ENCODE measurements at regions not wholly inside any gene's neighbourhood (a gene's known extent, or its start where the extent isn't known, plus 50 kb on each side); places are given as distances from the start of the nearest gene placed in this dataset.

GRCh38 chr15:97479957-97480356 is 480.5 kb upstream of the ARRDC4 start:
- Histone ChIP-seq H3K4me2 (ENCODE audit: low read length) (no peak overlapping the region), H4K20me1 (ENCODE audit: insufficient read depth, low read length) (no peaks in the 10 kb centered on the region), H3K27me3 (ENCODE audit: low read depth, low read length) (no peaks in the 10 kb centered on the region), H3K9me3 (ENCODE audit: insufficient read depth, low read length) (no peaks in the 10 kb centered on the region), H3K36me3 (replicated peaks; ENCODE audit: low read depth, low read length) (no peaks in the 10 kb centered on the region), H3K27ac (ENCODE audit: low read length) (no peak overlapping the region), H3K9ac (ENCODE audit: low read length) (no peak overlapping the region), H2AFZ (ENCODE audit: low read depth, low read length) (no peak overlapping the region), H3K79me2 (ENCODE audit: low read length) (no peaks in the 10 kb centered on the region), H3K4me1 (ENCODE audit: low read length) (no peaks in the 10 kb centered on the region), H3K4me3 (ENCODE audit: low read length) (no peak overlapping the region)
- TF ChIP-seq CTCF (IDR thresholded peaks at IDR 0.05; ENCODE audit: low read depth, low read length) (no peak), EZH2phosphoT487 (IDR thresholded peaks at IDR 0.05; ENCODE audit: low read depth) (no peak)

GRCh38 chr15:97482521-97482920 is 478.0 kb upstream of the ARRDC4 start:
- H3K27me3 ChIP-seq (ENCODE audit: low read depth, low read length), result no peaks in the 10 kb centered on the region
- no peak overlapping the region for H3K27ac ChIP-seq (ENCODE audit: low read length)
- no peaks in the 10 kb centered on the region for H3K4me1 ChIP-seq (ENCODE audit: low read length)
- H3K9ac ChIP-seq (ENCODE audit: low read length), result no peak overlapping the region
- no peaks in the 10 kb centered on the region for H3K36me3 ChIP-seq (replicated peaks; ENCODE audit: low read depth, low read length)
- no peak overlapping the region for H3K4me2 ChIP-seq (ENCODE audit: low read length)
- H3K9me3 ChIP-seq (ENCODE audit: insufficient read depth, low read length), result no peaks in the 10 kb centered on the region
- H2AFZ ChIP-seq (ENCODE audit: low read depth, low read length), result no peak overlapping the region
- no peaks in the 10 kb centered on the region for H3K79me2 ChIP-seq (ENCODE audit: low read length)
- H4K20me1 ChIP-seq (ENCODE audit: insufficient read depth, low read length), result no peaks in the 10 kb centered on the region
- H3K4me3 ChIP-seq (ENCODE audit: low read length), result no peak overlapping the region
- no peak for TF ChIP-seq EZH2phosphoT487 (IDR thresholded peaks at IDR 0.05; ENCODE audit: low read depth)
- no peak for TF ChIP-seq CTCF (IDR thresholded peaks at IDR 0.05; ENCODE audit: low read depth, low read length)

GRCh38 chr15:97483232-97483631 is 477.3 kb upstream of the ARRDC4 start:
- Histone ChIP-seq H3K36me3 (replicated peaks; ENCODE audit: low read depth, low read length) (no peaks in the 10 kb centered on the region), H3K79me2 (ENCODE audit: low read length) (no peaks in the 10 kb centered on the region), H3K4me2 (ENCODE audit: low read length) (no peak overlapping the region), H2AFZ (ENCODE audit: low read depth, low read length) (no peak overlapping the region), H3K4me1 (ENCODE audit: low read length) (no peaks in the 10 kb centered on the region), H4K20me1 (ENCODE audit: insufficient read depth, low read length) (no peaks in the 10 kb centered on the region), H3K9ac (ENCODE audit: low read length) (no peak overlapping the region), H3K4me3 (ENCODE audit: low read length) (no peak overlapping the region), H3K27me3 (ENCODE audit: low read depth, low read length) (no peaks in the 10 kb centered on the region), H3K27ac (ENCODE audit: low read length) (no peak overlapping the region), H3K9me3 (ENCODE audit: insufficient read depth, low read length) (no peaks in the 10 kb centered on the region)
- TF ChIP-seq EZH2phosphoT487 (IDR thresholded peaks at IDR 0.05; ENCODE audit: low read depth), result no peak
- TF ChIP-seq CTCF (IDR thresholded peaks at IDR 0.05; ENCODE audit: low read depth, low read length), result no peak

GRCh38 chr15:97490429-97490828 is 470.1 kb upstream of the ARRDC4 start:
- Histone ChIP-seq H3K79me2 (ENCODE audit: low read length) (no peaks in the 10 kb centered on the region), H4K20me1 (ENCODE audit: insufficient read depth, low read length) (no peaks in the 10 kb centered on the region), H3K36me3 (replicated peaks; ENCODE audit: low read depth, low read length) (no peaks in the 10 kb centered on the region), H3K4me2 (ENCODE audit: low read length) (no peak overlapping the region), H3K27ac (ENCODE audit: low read length) (no peak overlapping the region), H3K4me3 (ENCODE audit: low read length) (no peak overlapping the region), H3K27me3 (ENCODE audit: low read depth, low read length) (no peaks in the 10 kb centered on the region), H3K9ac (ENCODE audit: low read length) (no peak overlapping the region), H2AFZ (ENCODE audit: low read depth, low read length) (no peak overlapping the region), H3K4me1 (ENCODE audit: low read length) (no peaks in the 10 kb centered on the region), H3K9me3 (ENCODE audit: insufficient read depth, low read length) (0 out of 2 replicates have a peak, but pooled peaks cover 2% of the 10 kb centered on the region)
- TF ChIP-seq EZH2phosphoT487 (IDR thresholded peaks at IDR 0.05; ENCODE audit: low read depth), result no peak
- TF ChIP-seq CTCF (IDR thresholded peaks at IDR 0.05; ENCODE audit: low read depth, low read length), result no peak

Data from OCI-LY3 (cell line).